GM10248 (cell line): ENCODE measurements at regions not wholly inside any gene's neighbourhood (a gene's known extent, or its start where the extent isn't known, plus 50 kb on each side); places are given as distances from the start of the nearest gene placed in this dataset.
"Not testable (repeated sequence)": the region's sequence is repeated elsewhere in the genome, so short reads cannot be mapped to it uniquely, and the experiment has no call there.

Experiments
- CTCF ChIA-PET: fragments of 300-600 bp; sonication (Branson Sonifier 250); formaldehyde crosslinking; extraction: SDS; loops from one replicate; lab custom pipeline; 2021; ENCODE audit warnings: antibody characterized with exemption; lab: Yijun Ruan, JAX
- POLR2A ChIA-PET: fragments of 350-650 bp; sonication (Branson Sonifier 250); formaldehyde crosslinking; extraction: SDS; loops from one replicate; lab custom pipeline; 2020; ENCODE audit warnings: antibody characterized with exemption; lab: Yijun Ruan, JAX
- DNase-seq: peaks from one replicate; pipeline ENCODE4 v3.0.0; 2012; ENCODE audit errors: extremely low spot score

GRCh38 chr20:30671120-30671519, 586.3 kb upstream of the DEFB115 start:
- DNase-seq, POLR2A ChIA-PET, CTCF ChIA-PET: not testable (repeated sequence)

DNA sequence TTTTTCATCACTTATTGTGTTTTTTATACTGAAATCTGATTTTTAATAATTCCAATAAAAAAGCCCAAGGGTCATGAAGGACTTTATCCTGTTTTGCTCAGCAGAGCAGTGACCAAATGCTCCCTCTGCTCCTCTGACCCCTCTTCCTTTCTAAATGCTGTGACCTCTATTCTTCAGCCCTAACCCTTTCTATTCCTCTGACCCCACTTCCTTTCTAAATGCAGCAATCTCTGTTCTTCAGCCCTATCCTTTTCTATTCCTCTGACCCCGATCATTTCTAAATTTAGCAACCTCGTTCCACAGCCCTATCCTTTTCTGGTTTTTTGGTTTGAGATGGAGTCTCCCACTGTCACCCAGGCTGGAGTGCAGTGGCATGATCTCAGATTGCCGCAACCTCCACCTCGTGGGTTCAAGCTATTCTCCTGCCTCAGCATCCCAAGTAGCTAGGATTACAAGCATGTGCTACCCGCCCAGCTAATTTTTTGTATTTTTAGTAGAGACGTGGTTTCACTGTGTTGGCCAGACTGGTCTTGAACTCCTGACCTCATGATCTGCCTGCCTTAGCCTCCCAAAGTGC, 581.4 kb upstream of the DEFB115 start:
- POLR2A ChIA-PET, CTCF ChIA-PET, DNase-seq: not testable (repeated sequence)

DNA sequence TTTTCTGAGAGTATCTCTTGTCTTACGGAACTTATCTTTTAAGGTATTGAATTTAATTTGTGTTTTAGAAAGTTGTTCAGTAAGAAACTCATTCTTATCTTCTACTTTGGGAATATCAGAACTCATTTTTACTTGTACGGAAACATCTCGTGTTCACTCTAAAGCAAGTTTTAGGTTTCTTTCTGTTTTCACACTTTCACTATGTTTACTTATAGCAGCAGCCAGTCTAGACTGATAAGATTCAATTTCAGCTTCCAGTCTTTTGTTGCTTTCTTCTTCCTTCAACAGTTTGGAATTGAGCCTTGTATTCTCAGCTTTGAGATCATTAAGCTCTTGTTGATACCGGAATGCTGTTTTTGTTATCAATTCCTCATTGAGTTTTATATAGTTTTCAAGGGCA, 575.2 kb upstream of the DEFB115 start:
- DNase-seq, POLR2A ChIA-PET, CTCF ChIA-PET: not testable (repeated sequence)

- CTCF ChIA-PET, POLR2A ChIA-PET: not testable (repeated sequence)
Observed at GRCh38 chr20:30712861-30713260, 544.6 kb upstream of the DEFB115 start.

DNA sequence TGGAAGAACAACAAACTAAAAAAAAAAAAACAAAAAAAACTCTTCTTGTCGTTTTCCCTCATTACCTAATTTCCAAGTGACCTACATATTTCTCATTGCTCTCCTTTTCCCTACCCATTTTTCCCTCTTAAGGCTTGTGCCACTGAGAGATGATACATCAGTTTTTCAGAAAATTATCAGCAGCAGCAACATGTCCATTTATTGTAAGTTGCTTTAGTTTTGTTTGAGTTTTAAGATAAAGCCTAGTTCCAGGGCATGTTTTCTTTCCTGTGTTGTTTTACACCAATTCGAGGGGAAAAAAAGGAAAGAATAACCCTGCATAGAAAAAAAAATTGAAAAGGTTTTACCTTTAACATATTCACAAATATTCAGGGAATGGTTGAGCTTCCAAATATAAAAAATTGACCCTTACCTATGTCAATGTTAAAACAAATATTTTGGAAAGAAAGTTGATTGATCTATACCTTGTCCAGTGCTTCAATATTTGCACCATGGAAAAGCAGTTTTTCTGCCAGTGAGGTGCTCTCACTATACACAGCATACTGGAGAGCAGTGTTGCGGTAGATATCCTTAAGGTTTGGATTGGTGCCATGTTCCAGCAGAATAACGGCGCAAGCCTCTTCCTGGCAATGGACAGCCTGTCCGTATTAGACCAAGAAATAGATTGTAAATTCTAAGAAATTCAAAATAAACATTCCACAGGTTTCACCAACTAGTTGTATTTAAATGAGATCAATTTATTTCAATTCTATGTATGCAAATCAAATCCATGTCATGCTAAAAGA, 537.9 kb upstream of the DEFB115 start:
- POLR2A ChIA-PET, CTCF ChIA-PET, DNase-seq: not testable (repeated sequence)

More at GRCh38 chr20:30712861-30713260, 544.6 kb upstream of the DEFB115 start:
- DNase-seq = not testable (repeated sequence)

DNA sequence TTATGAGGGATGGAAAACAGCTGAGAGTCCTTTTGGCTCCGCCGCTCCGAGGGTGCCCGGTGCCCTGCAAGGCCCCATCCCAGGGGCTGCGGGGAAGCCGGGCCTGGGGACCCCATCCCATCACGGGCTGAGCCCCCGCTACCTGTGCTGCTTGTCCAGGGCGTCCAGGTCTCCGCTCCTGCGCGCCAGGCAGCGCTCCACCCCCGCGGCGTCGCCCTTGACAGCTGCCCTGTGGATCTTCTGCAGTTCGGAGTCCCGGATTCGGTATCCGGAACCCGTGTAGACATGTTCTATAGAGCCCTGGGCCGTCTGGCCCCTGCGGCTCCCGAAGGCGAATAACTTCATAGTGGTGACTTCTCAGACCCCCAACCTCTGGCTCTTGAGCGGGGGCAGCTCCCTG, 534.0 kb upstream of the DEFB115 start:
- DNase-seq, CTCF ChIA-PET, POLR2A ChIA-PET: not testable (repeated sequence)

DNA sequence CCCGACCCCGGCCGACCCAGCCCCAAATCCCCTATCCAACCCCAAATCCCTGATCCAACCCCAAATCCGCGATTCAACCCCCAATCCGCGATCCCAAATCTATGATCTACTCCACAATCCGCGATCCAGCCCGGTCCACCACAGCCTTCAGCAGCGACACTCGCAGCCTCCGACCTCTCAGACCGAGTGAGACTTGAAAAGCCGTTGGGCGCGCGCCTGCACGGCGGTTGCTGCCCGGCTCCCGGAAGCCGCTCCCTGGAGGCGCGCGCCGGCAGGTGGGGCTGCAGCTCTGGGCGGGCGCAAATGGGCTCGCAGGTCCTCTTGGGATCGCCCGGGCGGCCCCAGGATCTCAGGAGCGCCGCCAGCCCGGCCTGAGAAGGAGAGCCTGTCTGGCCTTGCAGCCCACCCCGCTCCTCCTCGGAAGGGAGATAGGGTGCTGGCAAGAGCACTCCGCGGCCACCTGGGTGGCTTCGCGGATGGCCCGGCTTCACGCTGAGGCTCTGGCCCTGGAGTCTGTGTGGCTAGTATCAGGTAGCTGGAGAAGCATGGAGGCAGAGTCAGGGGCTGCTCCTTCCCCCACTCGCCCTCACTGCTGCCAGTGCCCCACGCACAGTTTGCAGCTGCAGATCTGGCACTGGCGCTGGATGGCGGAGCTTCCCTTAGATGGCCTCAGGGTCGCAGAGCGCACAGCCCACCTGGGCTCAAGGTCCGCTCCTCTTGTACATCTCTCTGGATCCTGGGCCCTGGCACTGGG, 533.4 kb upstream of the DEFB115 start:
- CTCF ChIA-PET, DNase-seq, POLR2A ChIA-PET: not testable (repeated sequence)

DNA sequence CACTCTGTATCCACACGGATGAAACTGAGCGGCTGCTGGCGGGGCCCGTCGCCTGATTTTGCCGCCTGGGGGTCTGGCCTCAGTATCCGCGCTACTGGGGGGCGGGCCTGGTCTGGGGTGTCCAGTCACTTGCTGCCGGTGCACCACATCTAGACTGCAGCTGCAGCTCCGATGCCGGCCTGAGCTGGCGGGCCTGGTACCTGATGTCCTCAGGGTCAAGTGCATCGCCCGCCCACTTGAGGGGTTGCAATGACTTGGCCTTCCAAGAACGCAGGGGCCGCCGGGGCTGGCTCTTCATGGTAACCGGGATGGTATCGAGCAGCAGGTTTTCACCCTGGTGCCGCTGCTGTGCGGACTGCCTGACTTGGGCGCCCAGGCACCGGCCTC, 532.8 kb upstream of the DEFB115 start:
- POLR2A ChIA-PET, DNase-seq, CTCF ChIA-PET: not testable (repeated sequence)

DNA sequence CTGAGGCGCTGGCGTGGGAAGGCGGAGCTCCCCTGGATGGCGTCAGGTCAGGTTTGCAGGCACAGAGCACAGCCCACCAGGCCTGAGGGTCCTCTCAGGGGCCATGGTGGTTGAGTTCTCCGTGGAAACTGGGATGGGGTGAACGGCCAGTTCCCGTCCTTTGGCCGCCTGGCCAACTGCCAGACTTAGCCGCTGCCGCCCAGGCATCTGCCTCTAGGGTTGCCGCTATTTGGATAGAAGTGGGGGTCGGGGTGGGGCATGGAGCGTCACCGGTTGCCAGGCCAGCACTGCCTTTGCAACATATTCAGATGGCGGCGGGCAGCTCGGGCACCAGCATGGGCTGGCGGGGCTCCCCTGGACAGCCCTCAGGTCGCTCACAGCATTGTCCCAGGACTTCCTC, 532.3 kb upstream of the DEFB115 start:
- CTCF ChIA-PET, DNase-seq, POLR2A ChIA-PET: not testable (repeated sequence)

DNA sequence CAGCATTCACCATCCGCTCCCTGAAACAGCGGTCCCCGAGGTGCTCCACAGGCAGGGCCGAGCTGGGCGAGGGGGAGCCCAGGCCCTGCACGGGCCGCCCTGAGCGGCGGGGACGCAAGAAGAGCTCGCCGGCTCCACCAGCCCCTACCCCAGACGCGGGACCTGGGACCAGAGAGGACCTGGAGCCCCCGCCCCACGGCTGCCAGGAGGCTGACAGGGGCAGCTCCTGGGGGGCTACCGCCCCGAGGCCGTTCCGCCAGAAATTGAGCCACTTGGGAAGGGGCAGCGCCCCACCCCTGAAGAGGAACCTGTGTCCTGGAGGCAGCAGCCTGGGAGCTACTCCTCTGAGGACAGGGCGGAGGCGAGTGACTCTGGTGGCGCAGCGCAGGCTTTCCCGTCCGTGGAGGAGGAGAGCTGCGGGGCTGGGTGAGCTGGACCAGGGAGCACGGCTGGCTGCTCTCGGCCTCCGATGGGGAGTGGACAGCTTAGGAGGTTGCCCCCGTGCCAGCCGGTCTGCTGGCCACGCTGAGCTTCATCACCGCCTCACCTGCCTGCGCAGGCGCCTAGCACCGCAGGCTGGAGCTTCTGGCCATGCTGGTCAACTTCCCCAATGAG, 529.1 kb upstream of the DEFB115 start:
- DNase-seq, CTCF ChIA-PET, POLR2A ChIA-PET: not testable (repeated sequence)
